HG03565 (cell line): ENCODE measurements at regions not wholly inside any gene's neighbourhood (a gene's known extent, or its start where the extent isn't known, plus 50 kb on each side); places are given as distances from the start of the nearest gene placed in this dataset.
"Not testable (repeated sequence)": the region's sequence is repeated elsewhere in the genome, so short reads cannot be mapped to it uniquely, and the experiment has no call there.

Source experiments
- ATAC-seq: cut with Tn5 transposase; IDR thresholded peaks from one replicate; pipeline ENCODE4 v1.9.1; 2021; ENCODE audit warnings: mild to moderate bottlenecking, moderate library complexity; ENCODE audit not compliant: unreplicated experiment

DNA sequence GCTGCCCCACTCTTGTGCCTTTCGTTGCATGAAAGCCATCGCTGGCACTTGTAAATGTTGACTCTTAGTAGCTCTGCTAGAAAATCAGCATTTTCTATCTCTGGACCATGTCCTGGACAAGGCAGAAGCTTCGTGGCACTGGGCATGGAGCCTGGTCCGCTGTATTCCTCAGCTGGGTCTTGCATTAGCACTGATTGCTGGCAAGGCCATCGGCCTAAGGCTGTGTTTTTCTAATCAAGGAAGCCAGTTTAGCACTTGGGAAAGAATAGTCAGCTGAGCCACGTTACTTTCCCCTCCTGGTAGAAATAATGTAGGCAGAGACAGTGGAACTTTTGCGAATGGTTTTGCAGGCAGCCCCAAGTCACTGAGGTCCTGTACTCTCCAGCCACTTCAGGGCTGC lies 180.2 kb upstream of the EOLA2 start:
- ATAC-seq = no peak

DNA sequence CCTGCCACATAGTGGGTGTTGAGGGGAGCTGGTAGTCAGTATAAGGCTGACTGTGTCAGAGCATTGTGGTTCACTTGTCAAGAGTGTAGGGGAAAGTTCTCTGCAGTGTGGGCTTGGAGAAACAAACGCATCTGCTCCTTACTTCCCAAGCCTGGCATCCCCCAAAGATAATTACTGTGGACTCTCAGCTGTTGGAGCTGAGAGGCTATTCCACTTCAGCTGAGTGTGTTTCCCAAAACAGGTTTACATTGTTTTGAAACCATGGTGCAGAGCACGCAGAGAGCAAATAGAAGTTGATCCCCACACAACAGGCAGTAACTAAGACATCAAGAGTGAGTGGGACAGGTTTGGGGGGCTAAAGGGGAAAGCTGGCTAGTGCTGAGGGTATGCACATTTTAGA lies 181.0 kb upstream of the EOLA2 start:
- no peak for ATAC-seq

DNA sequence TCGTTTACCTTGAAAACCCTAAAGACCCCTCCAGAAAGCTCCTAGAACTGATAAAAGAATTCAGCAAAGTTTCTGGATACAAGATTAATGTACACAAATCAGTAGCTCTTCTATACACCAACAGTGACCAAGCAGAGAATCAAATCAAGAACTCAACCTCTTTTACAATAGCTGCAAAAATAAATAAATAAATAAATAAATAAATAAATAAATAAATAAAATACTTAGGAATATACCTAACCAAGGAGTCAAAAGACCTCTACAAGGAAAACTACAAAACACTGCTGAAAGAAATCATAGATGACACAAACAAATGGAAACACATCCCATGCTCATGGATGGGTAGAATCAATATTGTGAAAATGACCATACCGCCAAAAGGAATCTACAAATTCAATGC lies 186.8 kb upstream of the EOLA2 start:
- not testable (repeated sequence) for ATAC-seq

DNA sequence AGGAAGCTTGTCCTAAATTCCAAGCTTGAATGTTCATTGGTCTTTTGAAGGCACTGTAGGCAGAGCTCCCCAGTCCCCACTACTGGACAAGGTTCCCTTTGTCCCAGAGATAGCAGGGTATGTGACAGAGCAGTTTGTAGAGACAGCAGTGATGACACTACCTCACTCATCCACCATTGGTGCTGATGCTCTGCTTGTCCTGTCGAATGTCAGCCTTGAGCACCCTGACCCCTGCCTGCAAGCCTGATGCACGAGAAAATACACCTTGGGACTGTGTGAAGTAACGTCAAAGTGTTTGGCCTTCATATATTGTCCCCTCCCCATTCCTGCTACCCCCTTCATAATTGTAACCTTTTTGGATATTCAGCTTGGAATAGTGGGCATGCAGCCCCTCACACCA lies 188.9 kb upstream of the EOLA2 start:
- no peak for ATAC-seq

DNA sequence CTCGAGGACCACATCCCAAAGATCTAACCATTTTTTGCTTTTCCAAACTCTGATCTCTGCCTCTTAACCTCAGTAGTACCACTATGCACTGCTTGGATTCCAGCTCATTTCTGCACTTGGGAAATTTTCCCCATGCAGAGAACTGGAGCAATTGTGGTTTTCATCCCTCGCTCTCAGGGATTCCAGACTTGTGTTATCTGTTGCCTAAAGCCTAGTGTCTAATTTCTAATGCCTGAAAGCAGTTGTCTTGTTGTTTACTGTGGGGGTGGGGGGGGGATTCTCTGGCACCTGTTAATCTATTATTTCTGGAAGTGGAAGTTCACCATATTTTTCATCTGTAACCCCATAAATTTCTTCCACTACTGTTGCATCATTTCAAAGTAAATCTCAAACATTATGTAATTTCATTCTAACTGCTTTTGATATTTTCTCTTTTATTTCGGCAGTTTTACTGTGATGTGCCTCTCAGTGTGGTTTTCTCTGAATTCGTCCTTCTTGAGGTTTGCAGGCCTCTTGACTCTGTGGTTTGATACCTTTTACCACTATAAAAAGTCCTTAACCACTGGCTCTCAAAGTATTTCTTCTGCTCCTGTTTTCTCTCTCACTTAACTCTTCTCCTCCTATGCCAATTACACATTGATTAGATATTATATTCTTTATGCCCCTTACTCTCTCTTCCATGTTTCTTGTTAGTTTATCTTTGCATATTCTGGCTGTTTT lies 205.6 kb upstream of the EOLA2 start:
- no peak for ATAC-seq

DNA sequence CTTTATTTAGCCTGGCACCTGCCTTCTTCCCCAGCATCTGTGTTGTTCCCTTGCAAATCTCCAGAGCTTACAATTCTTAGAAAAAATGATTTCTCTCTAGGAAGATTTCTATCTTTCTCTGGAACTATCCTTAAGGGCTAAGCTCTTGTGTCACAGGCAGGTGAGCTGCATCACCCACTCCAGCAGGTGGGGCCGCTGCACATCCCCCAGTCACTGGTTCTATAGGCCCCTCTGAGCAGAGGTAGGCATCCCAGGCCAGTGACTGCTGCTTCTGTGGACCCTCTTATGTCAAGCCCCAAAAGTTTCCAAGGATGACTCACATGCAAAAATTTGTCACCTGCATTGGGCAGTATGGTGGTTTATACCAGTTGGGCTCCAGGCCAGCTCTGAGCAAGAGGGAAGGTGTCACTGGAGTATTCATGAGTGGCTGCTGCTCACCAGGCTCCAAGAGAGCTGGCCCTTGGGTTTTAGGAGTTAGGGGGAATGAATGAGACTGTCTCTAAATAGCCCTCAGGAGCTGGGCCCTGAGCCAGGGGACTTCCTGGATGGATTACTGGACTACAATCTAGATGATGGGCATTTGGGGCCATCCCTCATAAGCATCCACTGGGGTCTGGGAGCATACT lies 208.1 kb upstream of the EOLA2 start:
- ATAC-seq = no peak

DNA sequence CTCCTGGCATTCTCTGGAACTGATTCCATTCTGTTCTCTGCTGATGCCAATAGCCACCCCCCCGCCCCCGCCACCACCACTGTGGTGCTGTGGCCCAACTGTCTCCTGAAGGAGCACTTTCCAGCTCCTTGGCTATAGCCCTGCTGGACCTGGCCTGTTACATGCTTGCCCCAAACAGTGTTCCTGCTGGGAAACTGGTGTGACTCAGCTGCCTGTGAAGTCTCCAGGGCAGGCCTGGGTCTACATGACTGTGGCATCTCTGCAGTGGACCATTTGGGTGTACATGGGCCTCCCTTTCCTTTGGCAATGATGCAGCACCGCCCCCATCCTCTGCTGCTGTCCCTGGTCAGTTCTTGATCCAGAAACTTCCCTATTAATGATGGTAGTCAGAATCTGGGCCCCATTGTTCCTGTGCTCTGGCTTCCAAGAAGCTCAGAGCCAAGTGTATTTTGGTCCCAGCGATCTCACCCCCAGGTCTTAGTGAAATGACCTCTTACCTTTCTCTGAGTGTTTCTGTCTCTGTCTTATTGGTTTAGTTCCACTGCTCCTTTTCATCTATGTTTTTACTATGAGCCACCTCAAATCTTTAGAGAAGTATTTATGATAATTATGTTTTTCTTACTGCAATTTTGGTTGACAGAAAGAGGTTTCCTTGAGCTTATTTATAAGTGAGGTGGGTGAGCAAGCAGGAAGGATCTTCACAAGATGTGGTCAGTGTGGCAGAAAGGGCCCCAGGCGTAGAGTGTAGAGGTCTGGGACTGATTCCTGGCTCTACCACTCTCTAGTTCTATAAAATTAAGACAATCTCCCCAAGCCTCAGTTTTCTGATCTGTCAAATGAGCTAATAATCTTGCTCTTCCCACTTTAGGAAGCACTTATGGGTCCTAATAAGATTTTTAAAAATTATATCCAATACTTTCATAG lies 210.7 kb upstream of the EOLA2 start:
- ATAC-seq = no peak

DNA sequence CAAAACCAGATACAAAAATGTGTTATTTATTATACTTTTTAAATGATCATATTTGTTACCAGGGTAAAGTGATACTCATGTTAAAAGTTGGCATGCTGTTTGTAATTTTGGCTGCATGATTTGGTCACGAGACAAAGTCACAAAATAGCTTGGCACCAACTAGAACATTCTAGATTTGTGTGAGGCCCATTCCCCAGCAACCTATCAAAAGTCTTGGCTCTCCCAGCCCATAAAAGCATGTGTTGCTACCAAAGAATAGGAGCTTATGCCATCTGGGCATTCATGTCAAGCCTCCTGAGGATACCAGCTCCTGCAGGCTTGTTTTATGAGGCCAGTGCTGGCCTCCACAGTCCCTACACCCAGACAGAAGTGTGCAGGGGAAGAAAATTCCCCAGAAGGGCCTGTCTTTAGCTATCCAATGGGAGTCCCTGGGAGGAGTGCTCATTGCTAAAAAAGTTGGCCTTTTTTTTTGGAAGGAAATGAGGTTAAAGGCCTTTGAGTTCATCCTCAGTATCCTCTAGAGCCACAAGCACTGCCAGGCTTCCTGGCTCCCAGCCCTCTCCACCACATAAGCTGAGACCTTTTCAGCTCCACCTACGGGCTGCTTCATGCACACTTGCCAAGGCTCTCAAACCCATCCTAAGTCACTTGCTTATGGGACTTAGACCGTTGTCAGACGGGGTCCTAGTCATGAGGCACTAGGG lies 211.9 kb upstream of the EOLA2 start:
- no peak for ATAC-seq

DNA sequence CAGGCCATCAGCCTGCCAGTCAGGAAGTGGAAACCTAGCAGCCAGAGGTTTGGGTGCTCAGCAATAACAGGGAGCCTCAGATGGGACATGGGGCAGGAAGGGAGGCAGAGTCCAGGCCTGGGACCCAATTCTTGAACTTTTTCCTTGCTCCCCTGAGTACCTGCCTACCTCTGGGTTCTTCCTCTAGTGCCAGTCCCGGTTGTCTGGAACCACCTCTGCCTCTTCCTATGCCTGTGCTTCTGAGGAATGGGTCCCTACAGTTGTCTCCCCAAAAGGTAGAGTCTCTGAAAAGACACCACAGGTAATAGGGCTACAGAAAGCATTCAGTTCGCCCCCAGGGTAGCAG lies 212.4 kb upstream of the MAMLD1 start:
- no peak for ATAC-seq

DNA sequence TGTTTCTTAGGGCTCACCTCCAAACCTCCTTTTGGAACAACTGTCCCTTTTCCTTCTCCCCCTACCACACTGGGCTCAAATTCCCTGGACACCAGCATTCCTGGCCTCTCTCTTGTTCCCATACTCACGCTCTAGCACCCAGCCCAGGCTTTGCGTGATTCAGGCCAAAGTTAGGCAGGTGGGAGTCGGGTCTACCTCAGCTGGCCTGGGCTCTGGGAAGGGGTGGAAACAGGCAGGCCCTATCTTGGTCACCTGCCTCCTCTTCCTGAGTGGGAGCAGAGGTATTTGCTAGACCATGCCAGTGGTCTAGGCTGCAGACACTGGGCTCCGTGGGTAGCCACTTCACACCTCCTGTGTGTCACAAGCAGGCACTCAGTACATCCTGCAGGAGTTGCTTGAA lies 211.1 kb upstream of the MAMLD1 start:
- no peak for ATAC-seq

DNA sequence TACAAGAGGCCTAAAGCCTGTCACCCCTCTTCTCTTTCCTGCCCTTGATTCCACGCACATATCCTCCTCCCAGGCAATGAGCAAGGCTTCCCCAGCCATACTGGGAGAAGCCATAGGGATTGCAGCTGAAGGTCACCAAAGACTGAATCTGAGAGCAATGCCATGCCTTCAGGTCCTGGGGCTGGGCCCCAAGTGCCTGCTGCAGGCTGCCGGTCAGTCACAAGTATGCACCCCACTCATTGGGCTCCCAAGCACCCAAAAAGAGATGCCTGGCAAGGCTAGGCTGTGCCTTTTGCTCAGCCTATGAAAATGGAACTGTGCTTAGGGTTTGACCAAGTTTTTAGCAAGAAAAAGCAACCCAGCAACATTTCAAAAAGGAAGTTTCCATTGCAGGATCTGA lies 210.6 kb upstream of the MAMLD1 start:
- ATAC-seq = no peak

DNA sequence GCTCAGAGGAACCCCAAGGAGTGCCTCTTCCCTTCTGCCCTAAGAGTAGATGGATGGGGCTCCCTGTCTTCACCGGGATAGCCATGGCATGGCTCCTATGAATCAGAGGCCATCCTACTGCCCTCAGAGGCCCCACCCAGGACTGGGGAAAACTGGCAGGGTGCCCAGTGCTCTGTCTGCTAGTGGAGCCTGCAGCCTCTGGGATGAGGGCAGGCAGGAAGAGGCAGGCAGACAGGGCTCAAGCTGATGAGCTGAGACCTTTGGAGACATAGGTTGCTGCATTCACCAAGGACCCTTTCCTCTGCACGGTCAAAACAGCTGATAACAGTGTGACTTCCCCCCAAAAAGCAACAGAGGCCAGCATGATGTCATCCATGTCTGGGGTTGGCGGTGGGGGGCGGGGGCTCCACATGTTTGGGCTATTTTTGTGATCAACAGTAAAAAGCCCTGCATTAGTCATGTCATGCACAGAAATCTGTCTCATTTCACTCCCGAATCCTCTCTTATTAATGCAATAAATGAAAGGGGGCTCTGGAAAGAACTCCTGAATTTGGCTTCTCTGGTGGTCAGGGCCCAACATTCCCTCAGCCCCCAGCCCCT lies 207.6 kb upstream of the MAMLD1 start:
- ATAC-seq = no peak

DNA sequence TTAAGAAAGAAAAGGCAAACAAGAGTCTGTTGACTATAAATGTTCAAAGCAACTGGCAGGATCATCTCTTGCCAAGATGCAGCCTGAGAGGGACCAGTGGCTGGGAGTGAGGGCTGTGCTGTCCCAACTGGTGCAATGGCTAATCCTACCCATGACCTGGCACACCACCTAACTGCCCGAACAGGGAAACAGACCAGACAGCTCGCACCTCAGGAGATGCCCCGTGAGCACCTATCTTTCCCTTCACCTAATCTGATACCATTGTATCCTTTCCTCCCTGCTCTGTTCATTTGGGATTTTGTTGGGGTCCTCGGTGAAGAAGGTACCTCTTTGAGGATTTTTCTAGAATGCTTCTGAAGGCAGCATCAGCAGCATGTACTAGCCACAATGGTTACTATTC lies 206.5 kb upstream of the MAMLD1 start:
- ATAC-seq = no peak

DNA sequence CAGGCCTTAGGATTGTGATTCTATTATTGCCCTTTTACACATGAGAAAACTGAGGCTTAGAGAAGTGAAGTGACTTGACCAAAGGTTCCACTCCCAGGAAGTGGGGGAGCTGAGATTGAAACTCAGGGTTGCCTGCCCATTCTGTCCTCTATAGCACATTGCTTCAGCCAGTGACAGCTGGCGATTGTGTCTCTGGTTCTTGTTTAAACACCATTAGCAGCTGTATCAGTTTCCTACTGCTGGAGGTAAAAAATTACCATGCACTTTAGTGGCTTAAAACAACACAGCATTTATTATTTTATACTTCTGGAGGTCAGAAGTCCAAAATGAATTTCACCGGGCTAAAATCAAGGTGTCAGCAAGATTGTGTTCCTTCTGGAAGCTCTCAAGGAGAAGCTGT lies 205.8 kb upstream of the MAMLD1 start:
- no peak for ATAC-seq

DNA sequence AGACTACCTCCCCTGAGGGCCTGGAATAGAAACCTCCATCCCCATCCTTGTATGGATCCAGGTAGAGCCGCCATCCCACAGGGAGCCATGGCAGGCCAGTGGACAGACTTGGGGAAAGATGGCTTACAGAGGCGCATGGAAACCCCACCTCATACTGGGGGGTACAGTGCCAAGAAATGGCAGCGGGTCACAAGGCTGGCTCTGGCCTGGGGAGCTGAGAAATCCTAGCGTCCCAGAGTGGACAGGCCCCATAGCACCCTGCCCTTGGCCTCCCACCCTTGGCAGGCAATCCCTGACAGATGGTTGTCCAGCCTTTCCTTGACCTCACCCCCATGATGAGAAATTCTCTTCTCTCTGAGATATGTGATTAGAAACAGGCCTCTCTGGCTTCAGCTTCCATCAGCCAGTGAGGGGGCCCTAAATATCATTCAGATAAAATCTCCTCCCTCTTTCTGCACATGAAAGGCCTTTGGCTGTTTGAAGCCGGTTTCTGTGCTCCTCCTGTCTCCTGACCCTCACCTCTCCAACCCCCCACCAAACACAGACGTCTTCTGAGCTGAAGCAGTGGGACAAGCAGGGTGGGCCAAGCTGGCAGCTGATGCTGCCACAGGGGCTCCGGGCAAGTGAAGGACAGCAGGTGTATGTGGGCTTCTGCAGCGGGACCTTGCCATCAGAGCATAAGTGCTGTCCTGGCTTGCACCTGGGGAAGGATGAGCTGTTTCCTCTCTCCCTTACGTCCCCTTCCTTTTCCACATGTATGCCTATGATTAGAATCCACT lies 204.4 kb upstream of the MAMLD1 start:
- no peak for ATAC-seq

DNA sequence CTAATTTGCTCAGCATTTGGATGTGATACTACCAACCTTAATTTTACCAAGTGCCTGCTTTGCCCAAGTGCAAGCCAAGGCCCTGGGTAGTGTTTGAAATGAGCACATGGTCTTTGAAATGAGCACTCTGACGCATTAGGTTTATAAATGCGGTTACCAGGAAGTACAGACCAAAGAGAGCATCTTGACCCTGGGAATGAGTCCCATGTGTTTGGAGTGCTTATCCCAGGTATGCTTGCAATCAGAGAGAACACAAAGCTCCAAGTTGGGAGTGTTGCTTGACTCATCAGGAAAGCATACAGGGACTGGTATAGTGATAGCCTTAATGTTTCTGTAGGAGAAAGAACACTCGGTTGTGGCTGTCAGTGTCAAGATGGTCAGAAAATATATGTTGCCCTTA lies 203.6 kb upstream of the MAMLD1 start:
- no peak for ATAC-seq

DNA sequence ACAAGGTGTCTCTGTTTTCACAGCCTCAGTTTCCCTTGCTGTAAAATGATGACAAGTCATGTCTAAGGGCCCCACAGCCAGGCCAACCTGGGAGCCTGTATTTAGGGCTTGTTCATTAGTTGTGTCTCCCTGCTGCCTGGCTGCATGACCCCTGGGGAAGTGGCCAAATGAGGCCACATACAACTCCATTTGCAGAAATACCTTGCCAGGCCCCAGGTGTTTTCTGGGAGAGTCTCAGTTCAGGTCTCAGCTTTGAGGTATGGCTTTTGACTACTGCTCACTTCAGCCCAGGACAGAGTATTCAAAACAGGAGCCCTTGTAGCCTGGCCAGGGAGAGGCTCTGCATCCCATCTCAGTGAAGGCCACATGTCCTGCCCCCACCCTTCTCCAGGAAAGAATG lies 202.5 kb upstream of the MAMLD1 start:
- no peak for ATAC-seq

DNA sequence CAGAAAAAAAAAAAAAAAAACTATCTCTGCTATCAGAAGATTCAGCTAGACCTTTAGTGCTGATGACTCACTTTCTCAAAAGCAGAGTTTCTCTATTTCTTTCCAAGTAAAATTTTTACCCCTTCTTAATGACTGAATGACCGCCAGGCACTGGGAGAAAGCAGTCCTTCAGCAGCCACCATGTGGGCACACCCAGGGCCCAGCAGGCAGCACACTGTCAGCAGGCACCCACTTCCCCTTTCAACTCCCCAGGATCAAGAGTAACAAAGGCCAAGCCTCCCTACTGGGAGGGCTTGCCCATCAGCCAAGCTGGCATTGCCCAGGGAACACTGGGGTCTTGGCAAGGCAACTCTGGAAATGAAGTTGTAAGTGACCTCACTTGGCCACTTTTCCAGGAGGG lies 201.9 kb upstream of the MAMLD1 start:
- no peak for ATAC-seq

DNA sequence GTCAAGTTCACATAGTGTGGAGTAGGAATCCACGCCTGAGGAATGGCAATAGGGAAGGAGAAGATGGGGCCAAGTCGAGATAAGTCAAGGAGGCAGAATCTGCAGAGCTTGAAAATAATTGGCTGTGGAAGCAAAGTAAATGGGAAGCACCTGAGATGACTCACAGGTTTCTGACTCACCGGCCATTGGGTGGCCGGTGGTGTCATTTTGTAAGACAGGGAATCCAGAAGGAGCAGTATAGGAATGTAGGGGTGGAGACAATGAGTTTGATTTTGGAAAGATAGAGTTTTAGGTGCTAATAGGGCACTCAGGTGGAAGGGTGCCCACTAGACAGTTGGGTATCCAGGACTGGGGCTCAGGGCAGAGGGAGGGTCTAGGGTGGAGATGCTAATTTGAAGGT lies 201.0 kb upstream of the MAMLD1 start:
- no peak for ATAC-seq

DNA sequence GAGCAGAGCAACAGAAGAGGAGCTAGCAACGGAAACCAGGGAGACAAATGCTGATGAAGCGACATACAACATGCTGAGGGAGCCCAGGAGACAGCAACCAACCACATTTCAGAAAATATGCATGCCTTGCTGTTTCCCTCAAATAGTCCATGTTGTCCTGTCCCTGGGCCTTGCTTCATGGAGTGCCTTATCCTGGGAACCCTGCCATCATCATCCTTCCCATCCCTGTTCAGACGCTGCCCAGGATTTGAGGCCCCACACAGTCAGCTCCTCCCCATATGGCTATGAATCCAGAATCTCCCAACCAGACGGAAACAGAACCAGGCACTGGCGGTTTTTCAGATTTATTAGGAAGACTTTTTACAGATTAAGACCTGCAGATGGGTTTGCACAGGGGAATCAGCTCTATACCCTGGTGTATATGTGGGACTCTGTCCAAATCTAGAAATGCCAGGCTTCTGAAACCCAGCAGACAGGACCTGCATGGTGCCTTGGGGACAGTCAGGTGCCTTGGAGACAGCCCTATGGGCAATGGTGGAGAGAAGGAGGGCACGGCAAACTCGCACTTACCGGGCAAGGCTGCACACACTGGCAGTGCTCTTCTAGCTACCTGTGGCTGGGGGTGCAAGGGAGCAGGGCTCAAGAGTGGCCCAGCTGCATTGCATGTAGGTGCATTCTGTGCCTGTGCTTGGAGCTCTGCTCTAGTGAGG lies 199.7 kb upstream of the MAMLD1 start:
- no peak for ATAC-seq
